Small intestine (tissue), 7 donors: ENCODE measurements at regions not wholly inside any gene's neighbourhood (a gene's known extent, or its start where the extent isn't known, plus 50 kb on each side); places are given as distances from the start of the nearest gene placed in this dataset.

Source experiments
- DNase-seq, 2 donors: peaks; one replicate each; pipeline versions ENCODE4 v3.0.0 to v3.0.0-alpha.2; 2013
- FAIRE-seq: peaks from 2 replicates; lab custom pipeline; 2012; peaks lifted over from hg19 to GRCh38; lab: Jason Lieb, UNC
- H3K27ac ChIP-seq, 3 donors: one replicate each; pipeline ENCODE4 v1.5.1; 2013; ENCODE audit warnings: low read length in 2 of 3, mild to moderate bottlenecking in 2 of 3, control low read depth in 1 of 3, inconsistent platforms in 1 of 3, low read depth in 1 of 3, moderate library complexity in 1 of 3
- H3K27me3 ChIP-seq, 3 donors: one replicate each; pipeline ENCODE4 v1.6.1; 2013; ENCODE audit warnings: low read length in 3 of 3, inconsistent platforms in 1 of 3; ENCODE audit not compliant: control insufficient read depth in 3 of 3, insufficient read depth in 3 of 3
- H3K36me3 ChIP-seq, 3 donors: one replicate each; pipeline ENCODE4 v1.6.1; 2013; ENCODE audit warnings: low read length in 3 of 3, inconsistent platforms in 1 of 3, low read depth in 1 of 3, mild to moderate bottlenecking in 1 of 3, moderate library complexity in 1 of 3; ENCODE audit not compliant: control insufficient read depth in 3 of 3, insufficient read depth in 2 of 3
- H3K4me1 ChIP-seq, 3 donors: one replicate each; pipeline ENCODE4 v1.6.1; 2013; ENCODE audit warnings: low read length in 2 of 3, inconsistent platforms in 1 of 3, low read depth in 1 of 3, mild to moderate bottlenecking in 1 of 3, moderate library complexity in 1 of 3; ENCODE audit not compliant: control insufficient read depth in 3 of 3, insufficient read depth in 2 of 3
- H3K4me3 ChIP-seq, 3 donors: one replicate each; pipeline ENCODE4 v1.5.1; 2013; ENCODE audit warnings: low read length in 3 of 3, control low read depth in 1 of 3, inconsistent platforms in 1 of 3, low read depth in 1 of 3, mild to moderate bottlenecking in 1 of 3, moderate library complexity in 1 of 3
- H3K9me3 ChIP-seq, 2 donors: one replicate each; pipeline ENCODE4 v1.6.1; 2013; ENCODE audit warnings: low read depth in 1 of 2, low read length in 1 of 2; ENCODE audit not compliant: control insufficient read depth in 2 of 2, insufficient read depth in 1 of 2
- WGBS, 3 donors: extraction: QIAGEN DNeasy Blood & Tissue Kit; methylation state at CpG; one replicate each; pipeline ENCODE4 v1.1.7; 2013; 5-methylcytosine and 5-hydroxymethylcytosine counted together
- donor health status: healthy with polysubstance abuse.
- donor health status: control.
- donor health status: control.
- donor health status: Bipolar disorder and iron deficiency.
- donor health status: healthy.

DNA sequence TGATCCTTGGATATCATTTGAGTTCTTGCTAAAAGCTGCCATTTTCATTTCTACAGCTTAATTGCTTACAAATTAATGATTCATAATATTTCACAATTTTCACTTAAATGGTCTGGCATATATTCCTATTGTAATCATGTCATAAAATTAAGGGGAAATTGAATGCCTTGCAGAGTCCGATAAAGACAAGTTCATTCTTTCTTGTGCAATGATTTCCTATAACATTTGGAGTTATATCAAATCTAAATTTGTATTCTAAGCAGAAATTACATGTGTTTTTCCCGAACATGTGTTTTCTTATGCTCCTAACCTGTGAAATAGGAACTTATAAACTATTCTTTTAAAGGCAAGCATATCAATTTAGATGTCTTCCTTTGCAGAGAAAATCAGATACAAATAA, 118.3 kb upstream of the CYYR1 start:
- DNase-seq (no peak), FAIRE-seq (no peak)
- Histone ChIP-seq H3K9me3 (peaks cover 0 to 10% of the 10 kb centered on the region in 2 donors), H3K27ac (no peak overlapping the region), H3K4me1 (no peaks in the 10 kb centered on the region), H3K27me3 (no peaks in the 10 kb centered on the region), H3K4me3 (no peak overlapping the region), H3K36me3 (no peaks in the 10 kb centered on the region)
- WGBS, 3 donors, result 73 to 82% (median 80%) methylated on average over 2 of the region's 2 CpGs

DNA sequence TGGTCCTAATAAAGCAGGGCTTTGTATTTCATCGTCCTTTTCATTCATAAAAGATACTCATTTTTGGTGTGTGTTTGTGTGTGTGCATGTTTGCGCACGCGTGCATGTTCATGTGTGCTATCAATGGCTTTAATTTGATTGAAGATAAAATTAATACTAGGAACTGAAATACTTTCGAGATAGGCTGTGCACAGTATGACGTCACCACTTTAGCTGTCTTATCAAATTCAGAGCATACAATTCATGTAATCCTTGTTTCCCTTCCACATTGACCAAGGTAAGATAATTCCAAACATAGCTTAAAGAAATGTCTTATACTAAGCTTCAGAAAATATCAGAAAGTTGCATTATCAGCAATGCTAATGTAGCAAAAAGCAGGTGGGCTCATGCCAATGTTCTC, 113.6 kb upstream of the CYYR1 start:
- WGBS, 3 donors, result 74 to 86% (median 78%) methylated on average over 6 of the region's 6 CpGs
- no peak overlapping the region for H3K27ac ChIP-seq
- H3K36me3 ChIP-seq, result no peaks in the 10 kb centered on the region
- DNase-seq (no peak), FAIRE-seq (no peak)
- H3K4me3 ChIP-seq, result no peak overlapping the region
- no peaks in the 10 kb centered on the region for H3K4me1 ChIP-seq
- H3K27me3 ChIP-seq, result no peaks in the 10 kb centered on the region
- peaks cover 0 to 10% of the 10 kb centered on the region in 2 donors for H3K9me3 ChIP-seq

DNA sequence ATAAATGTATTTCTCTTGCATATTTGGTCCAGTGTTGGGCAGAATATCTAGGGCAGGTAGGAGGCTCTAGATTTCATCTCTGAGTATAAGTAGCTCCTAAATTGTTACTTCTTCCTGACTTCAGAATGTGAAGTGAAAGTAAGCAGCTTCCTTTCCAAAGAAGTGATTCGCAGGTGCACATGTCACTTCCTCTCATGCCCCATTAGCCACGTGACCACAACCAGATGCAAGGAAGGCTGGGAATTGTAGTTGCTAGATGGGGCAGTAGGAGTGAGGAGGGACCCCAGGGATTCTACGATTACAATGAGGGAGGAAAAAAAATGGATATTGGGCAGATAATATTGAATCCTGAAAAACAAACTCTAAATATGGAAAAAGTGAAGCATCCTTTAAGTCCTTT, 113.2 kb upstream of the CYYR1 start:
- WGBS, 3 donors, result 23 to 36% (median 29%) methylated on average over 3 of the region's 3 CpGs
- Histone ChIP-seq H3K27me3 (no peaks in the 10 kb centered on the region), H3K9me3 (peaks cover 0 to 10% of the 10 kb centered on the region in 2 donors), H3K4me3 (no peak overlapping the region), H3K4me1 (no peaks in the 10 kb centered on the region), H3K36me3 (no peaks in the 10 kb centered on the region), H3K27ac (no peak overlapping the region)
- DNase-seq (peak in 1 of 2 donors; percentile 18), FAIRE-seq (no peak)

DNA sequence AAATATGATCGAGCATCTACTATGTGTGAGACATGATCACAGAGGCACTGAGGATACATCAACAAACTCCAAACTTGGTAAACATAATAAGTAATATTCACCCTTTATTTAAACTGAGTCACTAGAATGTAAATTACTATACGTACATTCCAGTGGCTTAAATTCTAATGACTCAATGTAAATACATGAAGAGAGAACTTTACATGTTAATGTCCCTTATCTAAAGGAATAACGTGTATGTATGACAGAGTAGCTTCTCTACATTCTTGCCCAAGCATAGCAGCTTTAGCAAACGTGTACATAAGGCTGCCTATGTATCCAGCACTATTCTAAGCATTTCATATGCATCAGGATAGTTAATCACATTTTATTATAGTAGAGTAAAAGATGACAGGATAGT, 111.8 kb upstream of the CYYR1 start:
- Histone ChIP-seq H3K4me1 (no peaks in the 10 kb centered on the region), H3K4me3 (no peak overlapping the region), H3K27me3 (no peaks in the 10 kb centered on the region), H3K27ac (no peak overlapping the region), H3K36me3 (no peaks in the 10 kb centered on the region), H3K9me3 (peaks cover 0 to 2% of the 10 kb centered on the region in 2 donors)
- no peak for DNase-seq
- no peak for FAIRE-seq
- WGBS, 3 donors, result 44 to 52% (median 45%) methylated on average over 4 of the region's 4 CpGs

DNA sequence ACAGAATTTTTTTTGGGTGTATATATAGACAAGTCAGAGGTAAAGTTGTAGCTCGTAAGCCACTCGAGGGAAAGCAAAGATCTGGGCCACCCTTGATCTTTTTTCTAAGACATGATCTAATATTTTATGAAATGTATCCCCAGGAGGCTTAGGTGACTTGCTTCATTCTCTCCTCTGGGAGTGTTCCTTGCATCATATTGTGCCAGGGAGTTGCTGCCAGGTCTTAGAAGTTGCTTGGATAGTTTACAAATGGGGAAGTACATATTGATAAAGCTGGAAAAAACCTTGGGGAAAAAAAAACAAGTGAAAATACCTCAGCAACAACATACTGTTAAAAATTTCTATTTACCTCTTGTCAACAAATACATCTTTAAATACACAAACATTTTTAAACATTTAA, 110.9 kb upstream of the CYYR1 start:
- Histone ChIP-seq H3K36me3 (no peaks in the 10 kb centered on the region), H3K9me3 (no peaks in the 10 kb centered on the region), H3K4me1 (no peaks in the 10 kb centered on the region), H3K4me3 (no peak overlapping the region), H3K27me3 (no peaks in the 10 kb centered on the region), H3K27ac (no peak overlapping the region)
- FAIRE-seq (no peak), DNase-seq (no peak)
- WGBS, 3 donors, result 78 to 86% (median 81%) methylated on average over 2 of the region's 2 CpGs

DNA sequence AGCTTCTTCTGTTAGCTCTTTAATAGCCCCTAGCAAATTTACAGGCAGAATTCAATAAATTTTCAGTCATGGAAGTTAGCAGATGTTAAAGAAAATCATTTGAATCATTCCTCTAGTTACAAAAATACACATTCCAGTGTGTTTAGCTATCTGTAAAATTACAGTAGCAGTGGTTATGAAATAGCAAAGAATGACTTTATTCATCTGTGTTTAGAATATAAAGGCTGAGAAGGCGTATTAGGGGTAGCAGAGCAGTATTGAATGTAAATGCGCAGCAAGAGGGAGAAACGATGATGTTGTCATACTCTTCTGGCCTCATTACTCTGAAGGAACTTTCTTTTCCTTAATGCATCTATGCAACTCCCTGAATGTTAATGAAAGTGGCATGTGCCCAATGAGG, 106.2 kb upstream of the CYYR1 start:
- 57 to 87% (median 82%) methylated on average over 3 of the region's 3 CpGs for WGBS, 3 donors
- Histone ChIP-seq H3K9me3 (peaks cover 0 to 4% of the 10 kb centered on the region in 2 donors), H3K4me1 (no peaks in the 10 kb centered on the region), H3K27ac (no peak overlapping the region), H3K4me3 (no peak overlapping the region), H3K36me3 (no peaks in the 10 kb centered on the region), H3K27me3 (no peaks in the 10 kb centered on the region)
- DNase-seq (no peak), FAIRE-seq (no peak)

DNA sequence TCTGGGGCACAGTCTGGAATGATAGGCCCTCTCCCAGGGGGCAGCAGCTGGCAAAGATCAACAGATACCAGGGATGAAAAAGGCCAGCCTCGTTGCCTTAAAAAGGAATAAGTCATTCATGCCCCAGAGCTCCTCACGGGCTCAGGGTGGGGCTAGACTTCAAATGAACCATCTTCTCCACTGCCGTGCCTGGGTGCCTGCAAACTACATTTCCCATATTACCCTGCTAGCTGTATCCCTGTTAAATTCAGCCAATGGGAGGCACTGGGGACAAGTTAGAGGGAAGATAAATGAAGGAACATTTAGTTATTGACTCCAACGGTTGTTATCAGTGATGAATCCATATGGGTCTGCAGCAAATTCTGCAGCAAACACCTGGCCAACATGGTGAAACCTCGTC, 101.2 kb upstream of the CYYR1 start:
- no peaks in the 10 kb centered on the region for H3K36me3 ChIP-seq
- DNase-seq (no peak), FAIRE-seq (no peak)
- H3K27ac ChIP-seq, result no peak overlapping the region
- WGBS, 3 donors, result 52 to 75% (median 62%) methylated on average over 5 of the region's 5 CpGs
- H3K4me3 ChIP-seq, result no peak overlapping the region
- H3K9me3 ChIP-seq, result peaks cover 0 to 7% of the 10 kb centered on the region in 2 donors
- no peaks in the 10 kb centered on the region for H3K4me1 ChIP-seq
- no peaks in the 10 kb centered on the region for H3K27me3 ChIP-seq

DNA sequence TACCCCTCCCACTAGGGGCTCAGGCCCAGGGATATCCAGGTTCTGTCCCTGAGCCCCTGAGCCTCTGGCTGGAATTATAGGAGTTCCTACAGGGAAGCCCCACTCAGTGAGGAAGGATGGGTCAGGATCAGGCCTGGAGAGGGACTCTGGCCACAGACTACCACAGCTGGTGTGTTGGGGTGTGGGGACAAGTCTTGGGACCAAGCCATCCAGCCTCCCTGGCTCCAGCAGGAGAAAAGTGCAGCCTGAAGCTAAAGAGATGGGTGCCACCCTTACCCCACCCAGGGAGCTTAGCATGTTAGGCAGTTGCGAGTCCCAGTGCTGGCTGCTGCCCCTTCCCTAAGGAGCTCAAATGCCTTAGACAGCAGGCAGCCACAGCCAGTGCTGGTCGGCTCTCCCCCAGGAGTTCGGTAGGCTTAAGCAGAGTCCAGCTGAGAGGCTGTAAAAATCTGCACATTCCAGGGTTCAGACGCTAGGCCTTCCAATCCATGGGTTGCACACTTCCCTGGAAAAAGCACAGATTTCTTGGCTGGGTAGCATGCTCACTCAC, 96.2 kb upstream of the CYYR1 start:
- Histone ChIP-seq H3K9me3 (peaks cover 0 to 10% of the 10 kb centered on the region in 2 donors), H3K27me3 (no peaks in the 10 kb centered on the region), H3K36me3 (no peaks in the 10 kb centered on the region), H3K27ac (no peak overlapping the region), H3K4me3 (no peak overlapping the region), H3K4me1 (no peaks in the 10 kb centered on the region)
- 86 to 91% (median 87%) methylated on average over 4 of the region's 4 CpGs for WGBS, 3 donors
- FAIRE-seq (no peak), DNase-seq (no peak)

DNA sequence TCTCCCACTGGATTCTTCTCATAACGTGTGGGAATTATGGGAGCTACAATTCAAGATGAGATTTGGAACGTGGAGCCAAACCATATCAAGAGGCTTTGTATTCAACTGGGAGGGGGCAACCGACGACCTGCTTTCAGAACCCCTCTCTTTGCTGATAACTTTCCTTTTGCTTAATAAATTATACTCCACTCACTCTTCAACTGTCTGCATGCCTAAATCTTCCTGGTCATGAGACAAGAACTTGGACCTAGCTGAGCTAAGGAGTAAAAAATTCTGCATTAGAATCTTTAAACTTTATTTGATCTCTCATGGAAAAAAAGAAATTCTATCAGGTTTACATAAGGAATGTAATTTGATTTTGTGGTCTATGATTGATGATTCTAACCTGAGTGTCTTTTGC, 86.7 kb upstream of the CYYR1 start:
- peaks cover 0 to 5% of the 10 kb centered on the region in 2 donors for H3K9me3 ChIP-seq
- 74 to 80% (median 79%) methylated on average over 4 of the region's 4 CpGs for WGBS, 3 donors
- no peak overlapping the region for H3K4me3 ChIP-seq
- DNase-seq (no peak), FAIRE-seq (no peak)
- H3K4me1 ChIP-seq, result no peaks in the 10 kb centered on the region
- H3K27ac ChIP-seq, result no peak overlapping the region
- H3K36me3 ChIP-seq, result no peaks in the 10 kb centered on the region
- no peaks in the 10 kb centered on the region for H3K27me3 ChIP-seq
